ENCODE measurements at regions not wholly inside any gene's neighbourhood (a gene's known extent, or its start where the extent isn't known, plus 50 kb on each side); places are given as distances from the start of the nearest gene placed in this dataset.
"Not testable (repeated sequence)": the region's sequence is repeated elsewhere in the genome, so short reads cannot be mapped to it uniquely, and the experiment has no call there.

- DNase-seq, result no peak
Observed at GRCh38 chr21:35599164-35599563, 461.2 kb downstream of the SETD4 start.

GRCh38 chr21:35597750-35598339 lies 462.5 kb downstream of the SETD4 start:
- DNase-seq, result no peak

- DNase-seq, result no peak
Observed at GRCh38 chr21:35594905-35595304, 465.4 kb downstream of the SETD4 start.

GRCh38 chr21:35593000-35593502 lies 467.3 kb downstream of the SETD4 start:
- DNase-seq, result no peak

GRCh38 chr21:35590284-35590683 lies 470.0 kb downstream of the SETD4 start:
- not testable (repeated sequence) for DNase-seq

GRCh38 chr21:35587841-35588380 lies 472.4 kb downstream of the SETD4 start:
- no peak for DNase-seq

- no peak for DNase-seq
Observed at GRCh38 chr21:35586305-35586704, 474.0 kb downstream of the SETD4 start.

GRCh38 chr21:35585878-35586277 lies 474.4 kb downstream of the SETD4 start:
- DNase-seq, result no peak

GRCh38 chr21:35585155-35585554 lies 475.2 kb downstream of the SETD4 start:
- DNase-seq, result no peak

GRCh38 chr21:35583566-35584216 lies 476.6 kb downstream of the SETD4 start:
- DNase-seq, result no peak

GRCh38 chr21:35582731-35583130 lies 477.6 kb downstream of the SETD4 start:
- DNase-seq, result no peak

GRCh38 chr21:35581640-35582039 lies 478.7 kb downstream of the SETD4 start:
- no peak for DNase-seq

- DNase-seq, result no peak
Observed at GRCh38 chr21:35579520-35580293, 480.6 kb downstream of the SETD4 start.

GRCh38 chr21:35578831-35579471 lies 481.4 kb downstream of the SETD4 start:
- DNase-seq, result no peak

- DNase-seq, result no peak
Observed at GRCh38 chr21:35578347-35578782, 482.0 kb downstream of the SETD4 start.

- no peak for DNase-seq
Observed at GRCh38 chr21:35575280-35575915, 484.9 kb downstream of the SETD4 start.

GRCh38 chr21:35573472-35574374 lies 486.6 kb downstream of the SETD4 start:
- no peak for DNase-seq

- DNase-seq, result no peak
Observed at GRCh38 chr21:35571910-35572309, 488.4 kb downstream of the SETD4 start.

GRCh38 chr21:35568643-35569042 lies 491.7 kb downstream of the SETD4 start:
- DNase-seq, result no peak

- DNase-seq, result no peak
Observed at GRCh38 chr21:35566874-35567273, 493.5 kb downstream of the SETD4 start.

GRCh38 chr21:35565204-35565611 lies 495.1 kb downstream of the SETD4 start:
- DNase-seq, result no peak

All from occipital lobe (tissue), 1 donor.